GM13976 (cell line): ENCODE measurements at regions not wholly inside any gene's neighbourhood (a gene's known extent, or its start where the extent isn't known, plus 50 kb on each side); places are given as distances from the start of the nearest gene placed in this dataset.
"Not testable (repeated sequence)": the region's sequence is repeated elsewhere in the genome, so short reads cannot be mapped to it uniquely, and the experiment has no call there.

Experiments used
- DNase-seq: peaks from one replicate; pipeline ENCODE4 v3.0.0; 2012; ENCODE audit warnings: low spot score
- in situ Hi-C: fragments of 300-500 bp; cut with MboI; formaldehyde crosslinking; loops from one replicate; pipeline ENCODE4 v1.12.0; 2022; ENCODE audit warnings: low sequenced_read_pairs, mixed read lengths, inconsistent platforms; ENCODE audit not compliant: unreplicated experiment
- TF ChIP-seq, protein P1 (sequence below): IDR thresholded peaks from 2 replicates; pipeline ENCODE4 v1.5.1; 2012; ENCODE audit warnings: borderline replicate concordance, mild to moderate bottlenecking; ENCODE audit not compliant: insufficient read depth; ENCODE audit errors: extremely low read depth, missing control alignments, control extremely low read depth

DNA sequence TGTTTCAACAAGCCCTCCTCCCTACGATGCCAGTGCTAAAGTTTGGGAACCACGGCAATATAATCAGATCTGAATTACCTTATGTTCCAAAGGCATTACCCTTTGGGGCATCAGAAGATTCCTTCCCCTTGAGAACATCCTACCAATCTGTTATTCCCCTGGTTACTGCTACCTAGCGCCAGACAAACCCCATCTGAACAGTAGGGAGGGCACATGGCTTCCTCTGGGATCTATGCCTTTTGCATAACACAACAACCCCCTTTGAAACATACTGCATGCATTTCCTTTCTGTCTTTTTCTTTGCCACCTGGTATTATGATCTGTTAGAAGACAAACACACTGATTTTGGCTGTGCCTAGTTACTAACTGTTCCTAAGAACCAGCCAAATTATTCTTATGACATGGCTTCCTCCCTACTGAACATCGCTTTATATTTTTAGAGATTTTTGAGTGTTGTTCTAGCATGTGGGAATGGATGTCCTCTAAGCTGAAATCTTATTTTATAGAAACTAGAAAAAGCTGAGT, 103.9 kb upstream of the DAPK1 start:
- DNase-seq: no peak
- TF ChIP-seq, protein P1, sequence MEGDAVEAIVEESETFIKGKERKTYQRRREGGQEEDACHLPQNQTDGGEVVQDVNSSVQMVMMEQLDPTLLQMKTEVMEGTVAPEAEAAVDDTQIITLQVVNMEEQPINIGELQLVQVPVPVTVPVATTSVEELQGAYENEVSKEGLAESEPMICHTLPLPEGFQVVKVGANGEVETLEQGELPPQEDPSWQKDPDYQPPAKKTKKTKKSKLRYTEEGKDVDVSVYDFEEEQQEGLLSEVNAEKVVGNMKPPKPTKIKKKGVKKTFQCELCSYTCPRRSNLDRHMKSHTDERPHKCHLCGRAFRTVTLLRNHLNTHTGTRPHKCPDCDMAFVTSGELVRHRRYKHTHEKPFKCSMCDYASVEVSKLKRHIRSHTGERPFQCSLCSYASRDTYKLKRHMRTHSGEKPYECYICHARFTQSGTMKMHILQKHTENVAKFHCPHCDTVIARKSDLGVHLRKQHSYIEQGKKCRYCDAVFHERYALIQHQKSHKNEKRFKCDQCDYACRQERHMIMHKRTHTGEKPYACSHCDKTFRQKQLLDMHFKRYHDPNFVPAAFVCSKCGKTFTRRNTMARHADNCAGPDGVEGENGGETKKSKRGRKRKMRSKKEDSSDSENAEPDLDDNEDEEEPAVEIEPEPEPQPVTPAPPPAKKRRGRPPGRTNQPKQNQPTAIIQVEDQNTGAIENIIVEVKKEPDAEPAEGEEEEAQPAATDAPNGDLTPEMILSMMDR: no peak
- in situ Hi-C loops: no loop called here

DNA sequence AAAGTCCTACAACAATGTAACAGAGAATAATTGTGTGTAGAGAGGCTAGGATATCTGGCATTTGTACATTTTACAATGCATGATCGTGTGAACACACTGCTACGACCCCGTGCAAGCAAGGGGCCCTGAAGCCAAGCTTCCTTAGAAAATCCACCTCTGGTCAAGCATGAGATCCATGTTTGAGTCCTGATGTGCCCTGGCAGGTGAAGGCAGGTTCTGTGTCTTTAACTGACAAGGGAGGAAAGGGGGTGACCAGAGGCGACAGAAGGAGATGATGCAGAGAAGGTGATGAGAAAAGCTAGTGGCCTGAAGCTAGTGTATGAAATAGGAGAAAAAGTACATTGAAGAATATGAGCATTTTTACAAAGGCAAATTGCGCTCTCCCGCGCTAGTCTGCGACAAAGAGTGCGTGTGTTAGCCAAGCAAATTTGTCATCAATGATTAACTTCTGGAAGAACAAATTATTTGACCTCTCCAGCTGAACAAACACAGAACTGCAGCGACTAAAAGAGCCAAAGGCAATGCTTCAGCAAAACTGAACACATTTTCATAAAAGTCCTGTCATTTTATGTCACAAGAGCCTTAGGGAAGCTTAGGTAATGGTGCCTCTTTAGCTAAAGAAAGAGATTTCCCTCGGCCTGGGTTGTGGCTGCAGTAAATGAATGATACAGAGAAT, 101.7 kb upstream of the DAPK1 start:
- DNase-seq: no peak
- in situ Hi-C loops: no loop called here
- TF ChIP-seq, protein P1: no peak

DNA sequence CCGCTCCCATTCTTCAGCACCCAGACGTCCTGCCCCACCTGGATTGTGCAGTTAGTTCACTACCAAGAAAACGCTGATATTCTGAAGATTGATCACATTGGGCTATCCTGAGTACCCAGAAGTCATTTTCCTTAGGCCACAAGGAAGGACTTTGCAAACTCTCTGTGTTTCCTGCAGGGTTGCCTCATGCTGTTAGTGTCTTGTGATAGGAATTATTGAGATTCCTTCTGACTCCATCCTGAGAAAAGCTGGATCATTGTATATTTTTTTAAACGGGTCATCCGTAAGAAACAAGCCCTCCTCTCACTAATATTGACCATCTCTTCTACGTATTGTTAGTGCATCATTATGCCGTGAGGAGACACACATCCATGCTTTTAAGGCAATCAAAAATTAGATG, 96.0 kb upstream of the DAPK1 start:
- no peak for DNase-seq
- TF ChIP-seq, protein P1: no peak
- in situ Hi-C loops: no loop called here

DNA sequence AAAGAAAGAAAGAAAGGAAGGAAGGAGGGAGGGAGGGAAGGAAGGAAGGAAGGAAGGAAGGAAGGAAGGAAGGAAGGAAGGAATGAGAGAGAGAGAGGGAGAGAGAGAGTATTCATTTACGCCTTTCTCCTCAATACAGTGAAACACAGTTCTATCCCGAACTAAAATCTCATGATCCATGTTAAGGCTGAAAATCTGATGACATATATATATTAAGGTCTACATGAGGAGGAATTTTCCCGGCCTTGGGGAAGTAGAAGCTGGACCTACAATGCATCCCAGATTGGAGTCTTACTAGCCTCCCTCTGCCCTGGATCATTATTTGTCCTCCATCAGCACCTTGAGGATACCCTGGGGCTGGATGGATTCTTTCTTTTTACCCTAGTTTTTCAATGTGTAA, 95.1 kb upstream of the DAPK1 start:
- DNase-seq: no peak
- TF ChIP-seq, protein P1: no peak
- in situ Hi-C loops: no loop called here

DNA sequence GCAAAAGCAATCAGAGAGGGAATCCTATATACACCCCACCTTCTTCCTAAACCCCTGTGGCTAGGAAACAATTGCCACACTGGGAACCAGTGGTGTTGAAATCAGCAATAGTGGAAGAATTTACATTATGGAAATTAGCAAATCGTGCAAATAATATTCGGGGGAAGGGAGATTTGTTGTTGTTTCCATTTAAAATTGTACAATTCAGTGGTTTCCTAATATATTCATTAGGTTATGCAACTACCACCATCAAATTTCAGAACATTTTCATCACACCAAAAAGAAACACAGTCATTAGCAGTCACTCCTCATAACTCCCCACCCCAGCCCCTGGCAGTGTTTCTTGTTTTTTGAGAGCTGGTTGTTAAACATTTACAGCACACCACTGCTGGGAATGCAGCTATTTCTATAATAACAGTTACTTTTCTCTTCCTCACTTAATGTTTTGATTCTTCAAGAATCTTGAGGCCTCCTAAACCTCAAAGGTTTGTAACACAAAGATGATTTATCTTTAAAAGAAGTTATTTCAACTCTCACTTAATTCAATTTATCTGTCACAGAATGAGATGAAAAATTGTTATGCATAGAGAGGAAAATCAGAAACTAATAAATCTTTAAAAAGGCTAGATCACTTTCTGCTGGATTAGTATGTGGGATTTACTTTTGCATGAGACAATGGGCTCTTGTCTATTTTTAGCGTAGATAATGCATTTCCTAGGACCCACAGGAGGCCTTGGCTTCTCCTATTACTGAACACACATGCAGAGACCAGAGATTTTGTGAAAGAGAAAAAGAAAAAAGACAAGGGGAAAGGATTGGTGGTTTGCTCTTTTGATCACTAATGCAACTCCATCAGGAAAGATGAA, 91.8 kb upstream of the DAPK1 start:
- in situ Hi-C loops: no loop called here
- TF ChIP-seq, protein P1: no peak
- no peak for DNase-seq

DNA sequence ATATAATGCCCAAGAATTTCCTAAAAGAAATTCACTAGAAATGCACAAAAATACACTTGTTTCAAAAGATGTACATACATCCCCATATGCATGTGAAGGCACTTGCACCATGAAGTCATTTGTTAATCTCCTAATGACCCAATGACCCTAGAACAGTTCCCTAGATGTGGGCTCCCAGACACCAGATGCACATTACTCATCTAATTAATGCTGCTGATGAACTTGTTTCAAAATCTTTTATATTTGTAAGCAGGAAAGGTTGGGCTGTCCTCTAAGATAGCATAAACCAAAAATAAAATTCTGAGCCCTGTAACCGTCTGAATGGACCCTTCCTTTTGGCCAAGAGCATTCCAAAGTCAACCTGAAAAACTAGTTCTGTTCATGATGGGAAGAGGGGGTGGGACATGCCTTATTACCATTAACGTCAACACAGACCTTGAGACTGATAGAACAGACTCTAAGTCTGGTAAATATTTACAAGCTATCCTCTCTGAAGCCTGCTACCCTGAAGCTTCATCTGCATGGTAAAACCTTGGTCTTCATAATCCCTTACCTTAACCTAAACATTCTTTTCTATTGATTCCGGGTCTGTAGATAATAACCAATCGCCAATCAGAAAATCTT, 91.0 kb upstream of the DAPK1 start:
- in situ Hi-C loops: no loop called here
- TF ChIP-seq, protein P1: no peak
- no peak for DNase-seq

DNA sequence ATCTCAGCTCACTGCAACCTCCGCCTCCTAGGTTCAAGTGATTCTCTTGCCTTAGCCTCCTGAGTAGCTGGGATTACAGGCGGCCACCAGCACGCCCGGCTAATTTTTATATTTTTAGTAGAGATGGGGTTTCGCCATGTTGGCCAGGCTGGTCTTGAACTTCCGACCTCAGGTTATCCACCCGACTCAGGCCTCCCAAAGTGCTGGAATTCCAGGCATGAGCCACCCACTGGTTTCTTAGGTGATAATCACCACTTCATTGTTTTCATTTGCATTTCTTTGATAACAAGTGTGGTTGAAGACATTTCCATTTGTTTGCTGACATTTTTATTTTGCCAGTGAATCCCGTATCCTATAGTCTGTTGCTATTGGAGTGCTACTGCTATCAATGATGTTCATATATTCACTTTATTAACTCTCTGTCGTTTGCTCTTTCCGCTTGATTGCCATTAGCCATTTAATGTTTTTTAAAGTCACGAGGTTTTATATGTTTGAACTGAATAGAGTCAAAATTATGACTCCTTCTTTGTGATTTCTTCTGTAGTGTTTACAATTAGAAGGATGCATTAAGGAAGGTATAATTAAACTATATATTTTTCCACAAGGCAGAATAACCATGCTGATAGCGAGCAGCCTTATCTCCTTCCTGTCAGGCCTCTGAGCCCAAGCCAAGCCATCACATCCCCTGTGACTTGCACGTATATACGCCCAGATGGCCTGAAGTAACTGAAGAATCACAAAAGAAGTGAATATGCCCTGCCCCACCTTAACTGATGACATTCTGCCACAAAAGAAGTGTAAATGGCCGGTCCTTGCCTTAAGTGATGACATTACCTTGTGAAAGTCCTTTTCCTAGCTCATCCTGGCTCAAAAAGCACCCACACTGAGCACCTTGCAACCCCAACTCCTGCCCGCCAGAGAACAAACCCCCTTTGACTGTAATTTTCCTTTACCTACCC, 87.3 kb upstream of the DAPK1 start:
- in situ Hi-C loops, DNase-seq: not testable (repeated sequence)
